ENCODE measurements at regions not wholly inside any gene's neighbourhood (a gene's known extent, or its start where the extent isn't known, plus 50 kb on each side); places are given as distances from the start of the nearest gene placed in this dataset.
A peak's percentile ranks its signal among the peaks of the same experiment; 100 is the strongest.

DNA sequence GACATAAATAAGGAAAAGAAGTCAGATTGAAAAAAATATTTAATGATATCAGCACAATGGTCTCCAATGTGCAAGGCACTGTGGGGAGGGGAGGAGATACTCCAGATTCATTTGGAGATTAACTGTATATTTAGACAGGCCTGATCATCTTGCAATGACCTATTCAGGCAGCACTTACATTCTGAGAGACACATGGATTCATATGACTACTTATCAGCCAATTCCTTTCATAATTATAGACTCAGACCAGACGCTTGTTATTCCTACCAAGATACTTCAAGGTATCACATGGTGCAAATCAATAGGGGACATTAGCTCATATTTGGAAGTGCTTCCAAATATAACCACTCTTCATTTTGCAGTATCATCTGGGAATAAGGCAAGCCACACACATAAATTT lies 153.5 kb upstream of the TARS1 start:
- no peak for DNase-seq (ENCODE audit: low read depth)

DNA sequence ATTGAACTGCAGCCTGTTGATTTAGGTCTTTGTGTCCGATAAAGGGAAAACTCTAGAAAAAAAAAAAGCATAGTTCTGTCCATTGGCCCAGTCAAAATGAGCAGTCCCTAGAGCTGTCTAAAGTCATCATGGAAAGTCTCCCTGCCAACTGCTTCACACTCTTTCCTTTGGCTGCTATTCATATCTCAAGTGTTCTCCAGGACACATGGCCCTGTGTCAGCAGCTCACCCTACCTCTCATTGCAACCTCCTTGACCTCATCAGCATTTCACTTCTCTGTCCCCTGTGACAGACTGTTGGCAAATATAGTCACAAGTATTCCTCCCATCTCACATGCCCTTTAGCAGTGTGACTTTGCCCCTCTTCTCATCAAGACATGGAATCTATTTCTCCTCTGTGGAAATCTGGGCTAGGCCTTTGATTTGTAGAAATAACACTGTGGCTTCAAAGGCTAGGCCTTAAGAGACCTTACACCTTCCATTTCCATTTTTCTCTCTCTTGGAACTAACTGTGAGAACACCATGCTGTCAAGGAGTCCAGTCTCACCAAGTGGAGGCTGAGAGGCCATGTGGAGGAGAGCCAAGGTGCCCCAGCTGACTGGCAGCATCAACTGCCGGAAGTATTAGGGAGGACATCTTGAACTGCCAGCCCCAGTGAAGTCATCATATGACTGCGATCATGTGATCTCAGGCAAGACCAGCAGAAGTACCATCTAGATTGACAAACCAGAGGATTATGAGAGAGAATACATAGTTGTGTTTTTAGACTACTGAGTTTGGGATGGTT lies 149.4 kb upstream of the TARS1 start:
- no peak for DNase-seq (ENCODE audit: low read depth)

DNA sequence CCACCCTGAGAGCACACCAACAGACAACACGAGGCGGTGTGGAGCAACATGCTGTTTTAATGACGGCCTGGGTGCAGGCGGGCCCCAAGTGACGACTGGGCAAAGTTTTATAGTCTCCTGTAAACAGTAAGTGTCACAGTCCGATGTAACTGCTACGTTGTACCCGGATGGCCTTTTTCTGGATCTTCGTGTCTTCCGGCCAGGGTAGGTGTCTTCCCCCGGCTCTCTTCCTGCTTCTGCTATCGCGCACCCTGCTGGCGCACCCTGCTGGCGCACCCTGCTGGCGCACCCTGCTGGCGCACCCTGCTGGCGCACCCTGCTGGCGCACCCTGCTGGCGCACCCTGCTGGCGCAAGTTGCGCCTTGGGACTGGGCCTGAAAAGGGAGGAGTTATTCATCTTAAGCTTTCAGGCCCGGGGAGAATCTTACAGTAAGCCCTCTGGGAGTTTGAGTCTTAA lies 143.0 kb upstream of the TARS1 start:
- no peak for DNase-seq (ENCODE audit: low read depth)

DNA sequence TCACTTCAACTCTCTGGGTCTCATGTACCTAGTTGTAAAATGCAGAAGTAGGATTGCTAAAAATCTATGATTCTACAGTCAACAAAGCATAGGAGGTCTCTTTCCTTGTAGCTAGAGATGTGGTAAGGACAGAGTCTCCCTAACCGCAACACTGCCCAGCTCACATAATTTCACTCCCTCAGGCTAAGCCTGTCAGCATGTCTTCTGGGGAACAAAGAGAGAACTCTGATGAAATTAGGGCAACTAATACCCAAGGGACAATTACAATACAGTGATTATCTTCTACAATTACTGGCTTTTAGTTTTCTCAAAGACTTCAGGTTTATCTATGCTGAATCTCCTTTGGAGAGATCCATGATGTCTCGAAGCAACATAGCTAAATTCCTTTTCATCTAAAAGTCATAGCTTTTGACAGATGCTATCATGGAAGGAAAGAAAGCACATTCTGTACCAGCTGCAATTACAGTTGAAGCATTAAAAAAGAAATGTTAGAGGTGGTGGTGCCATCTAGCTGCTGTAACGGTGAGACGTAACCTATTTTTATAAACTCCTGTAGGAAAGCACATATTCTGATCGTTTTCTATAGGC lies 141.1 kb upstream of the TARS1 start:
- DNase-seq (ENCODE audit: low read depth) = peak; percentile 78

DNA sequence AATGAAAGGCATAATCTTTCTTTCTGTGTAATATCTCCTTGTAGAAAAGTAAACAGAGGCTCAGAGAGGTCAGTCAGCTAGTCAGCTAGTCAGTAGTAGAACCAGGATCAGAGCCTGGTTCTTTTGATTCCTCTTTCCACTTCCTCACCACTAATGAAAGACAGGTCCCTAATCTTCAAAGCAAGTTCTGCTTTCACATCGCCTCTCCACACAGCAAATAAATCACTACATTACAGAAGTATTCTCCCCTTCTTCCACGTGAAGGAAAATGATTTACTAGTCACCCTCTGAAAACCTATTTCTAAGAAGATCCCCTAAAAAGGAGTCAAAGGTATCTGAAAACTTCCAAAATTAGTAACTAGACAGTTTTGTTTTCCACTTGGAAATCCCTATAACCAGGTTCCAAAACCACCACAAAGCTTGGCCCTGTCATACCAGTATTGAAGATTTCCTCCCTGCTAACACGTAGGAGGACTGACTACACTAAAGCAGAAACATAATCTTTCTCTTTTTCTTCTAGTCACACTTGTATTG lies 140.5 kb upstream of the TARS1 start:
- DNase-seq (ENCODE audit: low read depth) = peak; percentile 7

DNA sequence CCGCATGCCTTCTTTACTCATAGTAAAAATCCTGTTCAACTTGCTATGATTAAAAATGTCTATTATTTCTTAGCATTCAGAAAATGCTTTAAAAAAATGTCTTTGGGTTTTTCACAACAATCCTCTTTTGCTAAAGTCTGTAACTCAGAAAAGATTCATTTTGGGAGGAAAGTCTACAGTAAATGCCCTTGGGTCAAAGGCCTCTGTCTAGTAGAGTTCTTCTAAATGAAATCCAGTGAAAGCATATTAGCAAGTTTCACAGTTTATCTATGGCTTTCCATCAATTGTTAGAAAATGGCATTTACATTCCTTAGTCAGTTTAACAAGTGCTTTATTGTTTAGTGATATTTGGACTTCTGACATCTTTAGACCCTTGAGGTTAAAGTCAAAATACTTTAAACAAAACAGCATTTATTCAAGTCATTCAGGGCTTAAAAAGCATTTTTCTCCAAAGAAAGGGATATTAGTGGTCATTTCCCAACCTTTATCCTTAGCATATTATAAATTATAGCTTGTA lies 137.1 kb upstream of the TARS1 start:
- DNase-seq (ENCODE audit: low read depth) = no peak

DNA sequence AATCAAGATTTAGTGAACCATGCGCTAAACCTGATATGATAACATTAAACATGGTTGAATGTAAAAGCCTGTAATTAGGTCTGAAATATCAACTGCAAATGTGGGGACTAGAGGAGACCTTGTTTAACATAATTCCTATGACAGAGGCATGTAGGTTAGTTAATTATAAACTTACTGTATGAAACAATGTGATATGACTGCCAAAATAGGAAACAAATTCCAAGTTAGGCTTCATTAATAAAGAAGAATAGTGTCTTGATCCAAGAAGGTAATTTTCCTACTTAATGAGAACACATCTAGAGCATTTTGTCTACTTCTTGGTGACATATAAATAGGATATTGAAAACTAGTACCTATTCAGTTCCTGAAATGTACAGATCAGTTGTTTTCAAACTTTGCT lies 136.2 kb upstream of the TARS1 start:
- peak; percentile 57 for DNase-seq (ENCODE audit: low read depth)

DNA sequence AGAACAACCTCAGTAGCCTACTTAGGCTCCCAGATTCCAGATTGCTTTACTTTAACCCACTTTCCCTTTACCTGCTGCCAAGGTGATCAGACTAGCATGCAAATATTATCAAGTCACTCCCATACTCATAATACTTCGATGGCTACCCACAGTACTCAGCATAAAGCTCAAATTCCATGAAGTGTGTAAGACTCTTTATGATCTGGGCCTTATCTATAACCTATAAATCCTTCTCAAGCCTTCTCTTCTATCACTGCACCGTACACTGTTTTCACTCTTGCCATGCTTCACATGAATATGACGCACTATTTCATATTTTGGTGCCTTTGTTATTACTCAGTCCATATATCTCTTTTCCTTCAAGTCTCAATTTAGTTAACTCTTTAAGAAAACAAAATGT lies 135.2 kb upstream of the TARS1 start:
- DNase-seq (ENCODE audit: low read depth) = no peak

DNA sequence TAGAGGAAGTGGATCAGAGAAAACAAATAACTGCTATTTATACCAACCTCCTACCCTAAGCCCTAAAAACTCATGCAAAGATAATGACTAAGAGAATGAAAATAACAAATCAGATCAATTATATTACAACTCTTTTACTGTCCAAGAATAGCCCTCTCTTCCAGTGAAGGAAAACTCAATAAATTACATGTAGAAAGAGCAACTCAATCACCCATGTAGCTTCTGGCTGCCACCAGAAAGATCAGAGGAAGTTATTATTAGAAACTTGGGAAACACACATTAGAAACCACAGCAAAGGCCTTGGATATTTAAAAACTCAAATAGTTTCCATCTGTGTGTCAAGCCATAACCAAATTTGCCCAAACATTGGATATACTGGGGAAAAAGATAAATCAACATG lies 134.0 kb upstream of the TARS1 start:
- DNase-seq (ENCODE audit: low read depth) = peak; percentile 54

DNA sequence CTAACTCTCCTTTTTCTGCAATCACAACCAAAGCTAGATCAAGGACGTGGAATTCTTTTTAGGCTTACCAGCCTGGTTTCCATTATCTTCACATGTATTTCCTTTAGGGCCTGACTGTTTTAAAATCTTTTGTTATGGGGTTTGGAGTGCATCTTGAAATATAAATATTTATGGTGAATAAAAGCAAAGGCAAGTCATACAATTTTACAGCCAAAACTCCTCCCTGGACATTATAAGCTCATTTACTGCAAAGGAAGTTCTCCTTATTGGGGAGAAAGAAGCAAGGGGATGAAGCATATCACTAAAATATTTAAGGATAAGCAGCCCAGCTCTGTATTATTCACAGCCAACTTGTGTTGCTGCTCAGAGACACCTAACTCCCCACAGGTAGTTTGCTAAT lies 132.2 kb upstream of the TARS1 start:
- no peak for DNase-seq (ENCODE audit: low read depth)

DNA sequence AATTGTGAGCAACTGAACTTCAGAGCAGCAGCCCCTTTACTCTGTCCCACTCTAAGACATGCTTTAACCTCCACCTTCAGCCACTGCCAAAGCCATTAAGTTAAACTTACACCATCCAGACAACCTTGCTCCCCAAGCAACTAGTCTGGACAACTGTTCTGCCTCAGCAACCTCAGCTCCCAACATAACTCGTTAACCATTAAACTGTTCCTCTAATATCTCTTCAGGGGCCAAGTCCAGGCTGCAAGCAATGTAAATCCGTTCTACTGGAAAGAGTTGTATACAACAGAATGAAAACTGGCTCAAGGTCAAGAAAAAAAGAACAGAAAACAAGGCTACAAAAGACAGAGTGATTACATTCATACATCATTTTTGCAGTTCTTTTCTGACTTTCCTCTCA lies 131.7 kb upstream of the TARS1 start:
- peak; percentile 96 for DNase-seq (ENCODE audit: low read depth)

DNA sequence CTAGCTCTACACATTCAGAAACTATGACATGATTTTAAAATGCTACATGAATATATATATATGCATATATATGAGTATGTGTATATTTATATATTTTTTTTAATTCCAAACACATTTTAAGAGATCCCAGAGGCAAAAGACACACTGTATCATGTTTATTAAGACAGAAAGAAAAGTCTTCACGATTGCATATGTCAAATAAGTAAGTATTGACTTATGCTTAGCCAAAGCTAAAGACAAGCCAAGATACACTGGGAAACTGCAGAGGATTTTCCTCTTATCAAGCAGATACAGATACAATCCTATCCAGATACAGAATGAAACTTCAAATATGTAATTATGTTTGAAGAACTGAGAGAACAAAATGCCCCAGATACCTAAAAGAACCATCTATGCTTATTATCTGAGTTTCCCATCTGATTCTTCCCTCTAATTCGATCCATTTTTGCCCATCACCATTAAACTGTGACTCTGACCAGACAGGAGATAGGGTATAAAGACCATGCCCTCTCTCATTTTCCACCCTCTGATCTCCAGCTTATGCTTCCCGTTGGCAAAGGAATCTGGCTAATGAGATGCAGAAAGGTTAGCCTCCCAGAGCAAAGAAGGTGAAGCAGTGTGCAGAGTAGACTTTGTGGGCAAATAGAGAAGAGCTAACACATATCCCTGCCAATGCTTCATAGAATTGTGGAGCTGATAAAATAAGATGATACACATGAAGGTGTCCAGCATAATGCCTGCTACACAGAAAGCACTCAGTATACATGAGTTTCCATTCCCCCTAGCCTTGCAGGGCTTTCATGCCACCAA lies 131.0 kb upstream of the TARS1 start:
- DNase-seq (ENCODE audit: low read depth) = peak; percentile 40

DNA sequence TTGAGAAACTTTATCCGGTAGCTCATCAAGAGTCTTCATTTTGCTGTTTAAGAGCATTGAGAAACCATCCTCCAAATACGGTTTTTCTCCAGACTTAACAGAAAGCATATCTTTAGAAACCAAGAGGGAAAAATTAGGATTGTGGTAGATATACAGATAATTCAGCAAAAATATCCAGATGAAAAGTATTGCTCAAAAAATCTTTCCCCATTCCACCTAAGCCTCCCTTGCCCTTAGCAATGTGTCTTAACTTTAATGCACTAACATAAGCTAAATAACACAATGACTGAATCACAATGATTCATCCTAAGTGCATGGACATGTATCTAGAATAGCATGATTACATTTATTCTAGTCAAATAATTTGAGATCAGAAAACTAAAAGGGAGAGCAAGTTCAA lies 130.3 kb upstream of the TARS1 start:
- DNase-seq (ENCODE audit: low read depth) = peak; percentile 84

DNA sequence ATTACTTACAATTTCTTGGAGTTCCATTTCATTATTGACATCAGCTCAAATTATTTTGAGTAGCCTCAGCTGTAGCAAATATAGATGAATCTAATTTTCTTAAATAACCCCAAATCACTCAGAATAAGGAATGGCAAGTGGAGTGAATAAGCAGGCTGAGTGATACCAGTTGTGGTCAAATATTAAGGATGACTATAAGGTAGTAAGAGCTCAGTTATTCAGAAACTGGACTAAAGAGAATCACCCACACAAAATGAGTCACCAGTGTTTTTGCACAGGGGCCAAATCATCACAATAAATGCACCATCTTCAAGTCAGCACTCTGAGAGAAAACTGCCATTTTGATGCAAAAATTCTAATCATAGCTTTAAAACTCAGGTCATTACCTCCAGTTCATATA lies 128.9 kb upstream of the TARS1 start:
- peak; percentile 95 for DNase-seq (ENCODE audit: low read depth)

DNA sequence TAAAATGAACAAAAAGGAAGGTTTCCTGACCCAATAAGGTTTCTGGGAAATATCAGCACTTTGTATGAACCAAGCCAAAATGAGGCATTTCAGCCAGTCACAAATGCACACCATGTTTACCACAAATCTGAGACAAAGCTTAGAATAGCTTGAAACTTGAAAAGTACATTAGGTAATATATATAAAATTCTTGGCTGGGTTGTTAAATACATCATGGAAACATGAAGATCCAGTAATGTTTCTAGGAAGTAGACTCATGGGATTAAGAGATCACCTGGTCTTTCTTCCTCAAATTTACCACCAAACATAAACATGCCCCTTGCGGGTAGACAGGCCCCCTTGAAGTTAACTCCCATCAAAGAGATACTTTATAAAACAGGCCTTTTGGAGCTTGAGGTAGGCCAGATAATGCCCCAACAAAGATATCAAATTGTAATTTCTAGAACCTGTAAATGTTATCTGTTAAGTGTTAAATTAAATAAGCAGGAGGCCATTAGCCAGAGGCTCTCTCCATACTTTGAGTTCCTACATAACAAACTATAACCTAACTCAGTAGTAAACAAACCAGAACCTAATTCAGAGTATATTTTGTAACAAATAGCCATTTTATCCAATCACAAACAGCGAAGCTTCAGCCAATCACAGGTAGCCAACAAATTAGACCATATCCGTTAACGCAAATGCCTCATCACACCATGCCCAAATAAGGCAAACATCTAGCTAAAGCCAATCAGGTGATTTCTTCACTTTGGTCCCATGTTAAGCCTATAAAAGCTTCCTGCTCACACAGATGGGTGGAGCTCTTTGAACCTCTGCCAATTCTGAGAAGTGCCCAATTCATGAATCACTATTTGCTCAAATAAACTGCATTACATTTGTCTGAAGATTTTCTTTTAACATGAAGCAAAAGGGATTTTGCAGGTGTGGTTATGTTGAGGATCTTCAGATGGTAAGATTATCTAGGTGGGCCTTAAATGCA lies 127.9 kb upstream of the TARS1 start:
- peak; percentile 97 for DNase-seq (ENCODE audit: low read depth)

DNA sequence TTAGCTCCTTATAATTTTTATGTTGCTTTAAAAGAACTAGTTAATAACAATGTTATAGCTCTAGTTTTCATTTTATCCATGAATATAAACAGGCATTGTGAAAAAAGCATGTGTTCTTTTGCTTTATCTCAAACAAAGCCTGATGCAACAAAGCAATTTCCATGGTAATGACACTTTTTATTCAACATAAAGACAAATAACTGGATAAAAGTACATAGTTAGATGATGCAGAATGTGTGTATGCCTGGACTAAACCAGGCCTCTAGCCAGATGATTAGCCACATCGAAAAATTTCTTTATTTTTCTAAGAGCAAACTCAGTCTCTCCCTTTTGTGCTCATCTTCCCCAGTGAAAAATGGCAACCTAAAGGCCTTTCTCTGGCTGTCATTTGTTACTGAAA lies 125.6 kb upstream of the TARS1 start:
- DNase-seq (ENCODE audit: low read depth) = no peak

DNA sequence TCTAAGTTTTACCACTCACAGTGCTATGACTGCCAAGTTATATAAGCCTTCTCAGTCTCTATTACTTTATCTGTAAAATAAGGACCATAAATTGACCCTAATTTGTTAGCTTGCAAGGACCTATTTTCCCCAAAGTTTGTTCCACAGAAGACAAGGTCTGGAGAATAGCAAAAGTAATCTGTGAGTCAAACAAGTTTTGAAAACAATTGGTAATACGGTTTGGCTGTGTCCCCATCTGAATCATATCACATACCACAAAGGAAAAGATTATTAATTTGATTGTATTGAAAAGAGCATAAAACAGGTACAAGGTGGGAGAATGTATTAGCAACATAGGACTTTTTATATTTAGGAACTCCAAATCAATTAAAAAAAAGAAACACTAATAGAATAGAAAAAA lies 124.0 kb upstream of the TARS1 start:
- no peak for DNase-seq (ENCODE audit: low read depth)

DNA sequence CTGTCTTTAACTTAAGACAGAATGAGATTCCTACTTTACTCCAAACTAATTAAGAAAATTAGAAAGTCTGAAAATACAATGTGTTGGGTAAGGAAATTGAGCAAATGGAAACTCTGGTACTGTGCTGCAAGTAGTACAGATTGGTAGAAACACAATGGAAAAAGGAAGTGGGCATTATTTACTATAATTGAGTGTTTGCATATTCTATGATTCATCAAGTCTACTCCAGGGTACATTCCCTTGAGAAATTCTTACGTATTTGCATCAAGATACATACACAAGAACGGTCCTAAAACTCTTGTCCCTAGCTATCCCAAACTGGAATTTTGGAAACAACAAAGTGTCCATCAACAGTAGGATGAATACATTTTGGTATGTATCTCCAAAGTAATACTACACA lies 123.5 kb upstream of the TARS1 start:
- DNase-seq (ENCODE audit: low read depth) = peak; percentile 2

DNA sequence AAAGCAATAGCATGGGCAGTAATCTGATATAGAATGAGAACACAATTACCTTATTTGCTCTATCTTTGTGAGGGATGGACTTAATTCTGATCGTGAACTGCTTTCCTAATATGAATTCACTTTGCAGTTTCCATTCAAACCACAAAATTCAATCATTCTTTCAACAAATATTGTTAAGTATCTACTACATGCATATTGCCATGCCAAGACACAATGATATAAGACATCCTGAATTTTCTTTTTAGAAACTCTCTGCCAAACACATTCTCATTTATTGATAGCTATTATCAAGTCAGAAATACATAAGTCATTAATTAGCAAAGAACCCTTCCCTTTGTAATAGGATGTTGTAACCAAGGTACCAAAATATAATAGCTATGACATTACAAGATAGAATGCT lies 121.6 kb upstream of the TARS1 start:
- DNase-seq (ENCODE audit: low read depth) = no peak

DNA sequence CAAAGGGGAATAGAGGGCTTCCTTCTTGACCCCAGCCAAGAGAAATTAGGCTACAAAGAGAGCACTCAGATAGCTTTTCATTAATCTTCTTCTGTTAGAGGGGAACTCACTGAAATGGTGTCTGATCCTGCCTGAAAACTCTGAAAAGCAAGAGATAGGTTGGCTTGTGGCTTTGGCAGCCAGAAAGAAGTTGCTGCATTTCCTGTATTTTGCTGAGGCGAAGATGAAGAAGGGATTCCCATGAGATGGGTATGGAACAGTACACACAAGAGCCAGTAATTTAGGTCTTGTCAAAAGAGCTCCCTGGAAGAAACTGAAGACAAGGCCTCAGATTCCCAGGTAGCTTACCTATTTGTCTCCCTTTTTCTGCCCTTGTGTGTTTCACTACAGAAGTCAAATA lies 120.9 kb upstream of the TARS1 start:
- no peak for DNase-seq (ENCODE audit: low read depth)

DNA sequence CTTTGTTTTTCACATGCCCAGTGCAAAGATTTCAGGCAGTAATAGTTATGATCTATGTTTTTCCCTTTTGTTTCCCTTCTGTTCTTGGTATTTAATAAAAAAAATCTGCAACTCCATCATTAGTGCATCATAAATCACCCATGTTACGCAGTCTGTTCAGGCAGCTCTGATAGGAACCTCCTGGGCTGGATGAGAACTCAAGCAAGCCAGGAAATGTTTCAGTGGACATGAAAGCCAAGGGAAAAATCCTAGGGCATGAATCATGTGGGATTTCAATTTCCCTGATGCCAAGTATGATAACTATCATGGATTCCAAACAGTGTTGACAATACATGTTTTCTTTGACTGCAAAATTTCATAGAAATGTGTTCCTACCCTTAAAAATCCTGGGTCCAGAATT lies 119.7 kb upstream of the TARS1 start:
- DNase-seq (ENCODE audit: low read depth) = peak; percentile 74
